Thyroid gland (tissue), 4 donors: ENCODE measurements at regions not wholly inside any gene's neighbourhood (a gene's known extent, or its start where the extent isn't known, plus 50 kb on each side); places are given as distances from the start of the nearest gene placed in this dataset.

Experiments
- POLR2A ChIP-seq, 2 donors: fragments of 450-650 bp; IDR thresholded peaks; one replicate each; pipeline ENCODE4 v1.6.1; 2017; ENCODE audit warnings: antibody characterized with exemption in 2 of 2, mild to moderate bottlenecking in 2 of 2, moderate library complexity in 1 of 2
- TF ChIP-seq, protein P1 (sequence below), 6 experiments: fragments of 200-600 bp in 3 of 6; fragments of 450-650 bp in 3 of 6; sonication (generic) in 3 of 6; IDR thresholded peaks; one replicate each; pipeline ENCODE4 v1.5.1; 2016 to 2019; ENCODE audit warnings: antibody characterized with exemption in 6 of 6, mild to moderate bottlenecking in 2 of 6, inconsistent platforms in 1 of 6, moderate library complexity in 1 of 6

DNA sequence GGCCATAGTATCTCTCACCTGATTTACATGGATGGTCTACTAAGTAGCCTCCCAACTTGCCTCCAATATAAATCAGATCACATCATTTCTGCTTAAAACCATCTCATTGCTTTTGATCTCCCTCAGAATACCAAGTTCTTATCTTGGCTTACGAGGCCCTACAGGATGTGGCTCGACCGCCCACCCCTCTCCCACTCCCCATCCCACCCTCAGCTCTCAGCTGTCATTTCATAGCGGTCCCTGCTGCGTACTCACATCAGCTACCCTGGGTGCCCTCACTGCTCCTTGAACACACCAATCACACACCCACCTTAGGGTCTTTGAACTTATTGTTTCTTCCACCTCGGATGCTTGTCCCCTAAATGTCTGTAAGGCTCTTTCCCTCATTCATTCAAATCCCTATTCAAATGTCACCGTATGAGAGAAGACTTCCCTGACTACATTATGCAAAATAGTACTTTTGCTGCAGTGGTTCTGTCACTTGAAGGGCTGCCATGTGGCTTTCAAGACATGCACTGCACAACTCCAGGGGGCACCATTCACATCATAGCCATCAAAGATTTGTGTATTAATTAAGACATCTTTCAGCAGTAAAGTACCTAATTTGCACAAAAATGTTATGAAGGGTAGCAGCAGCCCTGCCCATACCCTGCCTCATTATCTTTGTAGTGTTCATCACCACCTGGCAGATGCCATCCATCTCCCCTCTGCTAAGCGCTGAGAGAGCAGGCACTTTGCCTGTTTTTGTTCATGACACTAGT lies 171.1 kb downstream of the ENC1 start:
- TF ChIP-seq, protein P1, sequence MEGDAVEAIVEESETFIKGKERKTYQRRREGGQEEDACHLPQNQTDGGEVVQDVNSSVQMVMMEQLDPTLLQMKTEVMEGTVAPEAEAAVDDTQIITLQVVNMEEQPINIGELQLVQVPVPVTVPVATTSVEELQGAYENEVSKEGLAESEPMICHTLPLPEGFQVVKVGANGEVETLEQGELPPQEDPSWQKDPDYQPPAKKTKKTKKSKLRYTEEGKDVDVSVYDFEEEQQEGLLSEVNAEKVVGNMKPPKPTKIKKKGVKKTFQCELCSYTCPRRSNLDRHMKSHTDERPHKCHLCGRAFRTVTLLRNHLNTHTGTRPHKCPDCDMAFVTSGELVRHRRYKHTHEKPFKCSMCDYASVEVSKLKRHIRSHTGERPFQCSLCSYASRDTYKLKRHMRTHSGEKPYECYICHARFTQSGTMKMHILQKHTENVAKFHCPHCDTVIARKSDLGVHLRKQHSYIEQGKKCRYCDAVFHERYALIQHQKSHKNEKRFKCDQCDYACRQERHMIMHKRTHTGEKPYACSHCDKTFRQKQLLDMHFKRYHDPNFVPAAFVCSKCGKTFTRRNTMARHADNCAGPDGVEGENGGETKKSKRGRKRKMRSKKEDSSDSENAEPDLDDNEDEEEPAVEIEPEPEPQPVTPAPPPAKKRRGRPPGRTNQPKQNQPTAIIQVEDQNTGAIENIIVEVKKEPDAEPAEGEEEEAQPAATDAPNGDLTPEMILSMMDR (IDR thresholded peaks at IDR 0.05) = no peak
- no peak for TF ChIP-seq POLR2A (IDR thresholded peaks at IDR 0.05)
